SK-N-SH (cell line): ENCODE measurements at regions not wholly inside any gene's neighbourhood (a gene's known extent, or its start where the extent isn't known, plus 50 kb on each side); places are given as distances from the start of the nearest gene placed in this dataset.

Experiments used
- CTCF ChIA-PET: fragments of 300-600, 350-600 bp; formaldehyde crosslinking; extraction: SDS; loops from one replicate; lab custom pipeline; 2021; lab: Yijun Ruan, JAX
- POLR2A ChIA-PET: fragments of 350-600 bp; sonication (Branson Sonifier 250); formaldehyde crosslinking; extraction: SDS; loops from one replicate; lab custom pipeline; 2020; ENCODE audit warnings: antibody characterized with exemption, inconsistent platforms; lab: Yijun Ruan, JAX
- DNase-seq: peaks from one replicate; pipeline ENCODE4 v3.0.0; 2012
- H2AFZ ChIP-seq: fragments of 200-600 bp; sonication (generic); 2 replicates; pipeline ENCODE4 v1.8.1; 2016; ENCODE audit warnings: antibody characterized with exemption, mild to moderate bottlenecking, low read depth
- H3F3A ChIP-seq: fragments of 200-600 bp; sonication (generic); replicated peaks from 2 replicates; pipeline ENCODE3; 2016; ENCODE audit warnings: antibody characterized with exemption, mild to moderate bottlenecking; ENCODE audit not compliant: insufficient read depth
- H3K27ac ChIP-seq, 2 experiments: fragments of 200-500 bp in 1 of 2; fragments of 200-600 bp in 1 of 2; sonication (Bioruptor generic) in 1 of 2; sonication (generic), shearing (Covaris generic) in 1 of 2; 2 replicates each; pipeline versions ENCODE4 v1.5.1 to v1.6.1; 2014 to 2016; ENCODE audit warnings: low read depth in 2 of 2, inconsistent platforms in 1 of 2, low read length in 1 of 2, mild to moderate bottlenecking in 1 of 2, mixed read lengths in 1 of 2
- H3K27me3 ChIP-seq: fragments of 200-600 bp; sonication (generic), shearing (Covaris generic); 2 replicates; pipeline ENCODE4 v1.6.1; 2016; ENCODE audit warnings: mixed run types; ENCODE audit not compliant: insufficient read depth
- H3K36me3 ChIP-seq, 2 experiments: fragments of 200-500 bp in 1 of 2; fragments of 200-600 bp in 1 of 2; sonication (Bioruptor generic) in 1 of 2; sonication (generic) in 1 of 2; replicated peaks in 1 of 2; 2 replicates each; pipeline versions ENCODE3 to v1.5.1; 2014 to 2016; ENCODE audit warnings: low read length in 1 of 2, mild to moderate bottlenecking in 1 of 2; ENCODE audit not compliant: insufficient read depth in 2 of 2, control insufficient read depth in 1 of 2
- H3K4me1 ChIP-seq, 2 experiments: fragments of 200-500 bp in 1 of 2; fragments of 200-600 bp in 1 of 2; sonication (Bioruptor generic) in 1 of 2; sonication (generic), shearing (Covaris generic) in 1 of 2; 2 replicates each; pipeline versions ENCODE4 v1.5.1 to v1.6.1; 2014 to 2016; ENCODE audit warnings: low read depth in 1 of 2, low read length in 1 of 2, mixed run types in 1 of 2; ENCODE audit not compliant: insufficient read depth in 2 of 2, control insufficient read depth in 1 of 2
- H3K4me2 ChIP-seq: fragments of 200-600 bp; sonication (generic), shearing (Covaris generic); 2 replicates; pipeline ENCODE4 v1.6.1; 2017; ENCODE audit warnings: mixed run types
- H3K4me3 ChIP-seq, 2 experiments: fragments of 200-500 bp in 1 of 2; fragments of 200-600 bp in 1 of 2; sonication (Bioruptor generic) in 1 of 2; sonication (generic), shearing (Covaris generic) in 1 of 2; 2 replicates each; pipeline versions ENCODE4 v1.5.1 to v1.8.1; 2014 to 2016; ENCODE audit warnings: low read depth in 2 of 2, inconsistent platforms in 1 of 2, low read length in 1 of 2, mild to moderate bottlenecking in 1 of 2, mixed read lengths in 1 of 2, moderate library complexity in 1 of 2
- H3K79me2 ChIP-seq: fragments of 200-600 bp; sonication (generic); 2 replicates; pipeline ENCODE4 v1.8.1; 2017; ENCODE audit warnings: mild to moderate bottlenecking; ENCODE audit not compliant: insufficient read depth
- H3K9ac ChIP-seq: fragments of 200-600 bp; sonication (generic); 2 replicates; pipeline ENCODE4 v1.6.1; 2017; ENCODE audit warnings: mixed run types
- H3K9me2 ChIP-seq: fragments of 200-600 bp; sonication (generic); 2 replicates; pipeline ENCODE4 v1.6.1; 2017; ENCODE audit warnings: mixed run types
- H3K9me3 ChIP-seq: fragments of 200-600 bp; sonication (generic); 2 replicates; pipeline ENCODE4 v1.6.1; 2017; ENCODE audit warnings: mixed run types, mild to moderate bottlenecking, moderate library complexity
- H4K20me1 ChIP-seq: fragments of 200-600 bp; sonication (generic); 2 replicates; pipeline ENCODE4 v1.6.1; 2017; ENCODE audit warnings: mild to moderate bottlenecking, mixed run types; ENCODE audit not compliant: insufficient read depth
- CHD2 ChIP-seq: fragments of 150-350 bp; IDR thresholded peaks from 2 replicates; pipeline ENCODE4 v1.6.1; 2018; ENCODE audit warnings: low read length; ENCODE audit not compliant: partially characterized antibody
- EP300 ChIP-seq, 2 experiments: IDR thresholded peaks; 2 replicates each; pipeline versions ENCODE4 v1.4.0 to v1.6.1; 2012; ENCODE audit warnings: borderline replicate concordance in 1 of 2, low read depth in 1 of 2, low read length in 1 of 2
- EZH2phosphoT487 ChIP-seq: fragments of 200-600 bp; sonication (generic); IDR thresholded peaks from 2 replicates; pipeline ENCODE4 v1.6.1; 2017; ENCODE audit warnings: low read depth, mixed run types, mild to moderate bottlenecking, antibody characterized with exemption, moderate library complexity, borderline replicate concordance
- FOXJ3 ChIP-seq: sonication (generic); formaldehyde crosslinking; IDR thresholded peaks from 2 replicates; pipeline ENCODE4 v1.5.1; 2020; ENCODE audit warnings: mild to moderate bottlenecking, missing genetic modification reagents
- FOXM1 ChIP-seq: IDR thresholded peaks from 2 replicates; pipeline ENCODE4 v1.4.0; 2012; ENCODE audit warnings: low read depth, mild to moderate bottlenecking
- GABPA ChIP-seq: IDR thresholded peaks from 2 replicates; pipeline ENCODE4 v1.4.0; 2012; ENCODE audit warnings: low read depth, mild to moderate bottlenecking
- MEF2A ChIP-seq: IDR thresholded peaks from 2 replicates; pipeline ENCODE4 v1.4.0; 2012; ENCODE audit warnings: low read depth, borderline replicate concordance
- POLR2AphosphoS5 ChIP-seq: IDR thresholded peaks from 2 replicates; pipeline ENCODE4 v1.6.1; 2012; ENCODE audit warnings: low read depth, low read length
- RAD21 ChIP-seq: IDR thresholded peaks from 2 replicates; pipeline ENCODE4 v1.6.1; 2012; ENCODE audit warnings: mild to moderate bottlenecking, low read length
- RCOR1 ChIP-seq: fragments of 150-350 bp; IDR thresholded peaks from 2 replicates; pipeline ENCODE4 v1.6.1; 2017; ENCODE audit warnings: antibody characterized with exemption, low read length
- RFX5 ChIP-seq: IDR thresholded peaks from 2 replicates; pipeline ENCODE4 v1.6.1; 2012; ENCODE audit warnings: mild to moderate bottlenecking, improper control_type of control experiment, low read length
- SIN3A ChIP-seq: IDR thresholded peaks from 2 replicates; pipeline ENCODE4 v1.6.1; 2012; ENCODE audit warnings: low read depth, mild to moderate bottlenecking, low read length, moderate library complexity, borderline replicate concordance
- WGBS: methylation state at CpG from one replicate; pipeline ENCODE4 v1.1.6; 2017; ENCODE audit warnings: low lambda C conversion rate; 5-methylcytosine and 5-hydroxymethylcytosine counted together
- TF ChIP-seq, protein P1 (sequence below): fragments of 150-350 bp; IDR thresholded peaks from 2 replicates; pipeline ENCODE4 v1.6.1; 2017; ENCODE audit warnings: antibody characterized with exemption, low read length, low read depth, borderline replicate concordance
- TF ChIP-seq, protein P2 (sequence below): IDR thresholded peaks from 2 replicates; pipeline ENCODE4 v1.4.0; 2012; ENCODE audit warnings: low read depth, borderline replicate concordance
- TF ChIP-seq, protein P3 (sequence below): IDR thresholded peaks from 2 replicates; pipeline ENCODE4 v1.4.0; 2012; ENCODE audit warnings: low read depth, borderline replicate concordance
- TF ChIP-seq, protein P4 (sequence below): fragments of 150-350 bp; IDR thresholded peaks from 2 replicates; pipeline ENCODE4 v1.6.1; 2016; ENCODE audit warnings: mild to moderate bottlenecking, low read depth, low read length
- TF ChIP-seq, protein P5 (sequence below): IDR thresholded peaks from 2 replicates; pipeline ENCODE4 v1.4.0; 2012; ENCODE audit warnings: low read depth
- TF ChIP-seq, protein P6 (sequence below): fragments of 200-600 bp; sonication (generic); IDR thresholded peaks from 2 replicates; pipeline ENCODE4 v1.6.1; 2017; ENCODE audit warnings: antibody characterized with exemption, mild to moderate bottlenecking, moderate library complexity

DNA sequence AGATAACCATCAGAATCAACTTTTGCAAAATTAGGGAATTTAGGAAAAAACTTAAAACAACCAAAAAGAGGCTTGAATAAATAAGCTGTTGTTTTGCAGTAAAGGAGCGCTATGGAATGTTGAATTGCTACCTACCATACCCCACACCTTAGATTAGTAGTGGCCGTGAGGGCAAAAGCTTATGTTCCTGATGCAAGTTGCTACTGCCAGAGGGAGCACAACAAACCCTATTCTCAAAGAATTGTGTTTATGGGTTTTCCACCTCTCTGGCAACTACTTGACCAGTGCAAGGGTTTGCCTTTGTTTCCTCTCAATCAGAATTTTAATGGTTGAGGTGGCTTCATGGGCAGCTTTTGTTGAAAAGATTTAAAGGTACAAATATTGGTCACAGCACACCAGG lies 268.1 kb downstream of the LAS1L start:
- Histone ChIP-seq H3K4me2 (no peak overlapping the region), H4K20me1 (no peaks in the 10 kb centered on the region), H2AFZ (no peak overlapping the region), H3K36me3 (no peaks in the 10 kb centered on the region), H3K4me1 (no peaks in the 10 kb centered on the region), H3K9me3 (no peaks in the 10 kb centered on the region; the same call in 1 of the 2 replicates), H3K9me2 (no peaks in the 10 kb centered on the region; the same call in 1 of the 2 replicates), H3K27ac (no peak overlapping the region), H3K4me3 (no peak overlapping the region), H3K79me2 (no peaks in the 10 kb centered on the region), H3K27me3 (no peaks in the 10 kb centered on the region), H3K9ac (no peak overlapping the region)
- 2% methylated on average over 2 of the region's 2 CpGs for WGBS
- no peak for DNase-seq
- ChIA-PET CTCF (no interaction called here), POLR2A (no interaction called here)
- no peak for TF ChIP-seq EP300 (IDR thresholded peaks at IDR 0.05; ENCODE audit: borderline replicate concordance in 1 of 2, low read depth in 1 of 2, low read length in 1 of 2)
- TF ChIP-seq GABPA = no peak
- TF ChIP-seq EZH2phosphoT487 = no peak
- no peak for TF ChIP-seq SIN3A
- TF ChIP-seq FOXJ3 (CRISPR knock-in tag) = no peak
- TF ChIP-seq MEF2A = no peak
- TF ChIP-seq, all 33 proteins: peak for 0
- no peaks in the 10 kb centered on the region for H3F3A ChIP-seq

DNA sequence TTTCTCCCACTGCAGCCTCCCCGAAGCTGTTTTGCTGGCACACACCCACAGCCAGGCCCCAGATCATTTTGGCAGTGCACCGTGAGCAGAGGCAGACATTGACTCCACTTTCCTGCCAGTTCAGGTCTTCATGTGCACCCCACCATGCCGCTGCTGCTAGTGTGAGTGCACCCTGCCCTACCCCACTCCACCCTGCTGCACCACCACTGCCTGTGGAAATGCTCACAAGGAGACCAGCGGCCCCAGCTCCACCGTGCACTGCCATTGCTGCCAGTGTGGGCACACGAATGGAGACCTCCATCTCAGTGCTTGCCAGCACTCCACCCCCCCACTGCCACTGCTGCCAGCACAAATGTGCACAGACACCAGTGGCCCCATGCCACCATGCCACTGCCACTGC lies 277.6 kb upstream of the ZC4H2 start:
- no peaks in the 10 kb centered on the region for H3K27me3 ChIP-seq
- no peak overlapping the region for H3K4me3 ChIP-seq
- H3K36me3 ChIP-seq = no peaks in the 10 kb centered on the region
- ChIA-PET CTCF (no interaction called here), POLR2A (no interaction called here)
- no peak overlapping the region for H3K9ac ChIP-seq
- no peak for DNase-seq
- H3F3A ChIP-seq = no peaks in the 10 kb centered on the region
- H4K20me1 ChIP-seq = no peaks in the 10 kb centered on the region
- H2AFZ ChIP-seq = no peak overlapping the region
- H3K4me2 ChIP-seq = no peak overlapping the region
- 10% methylated on average over 6 of the region's 6 CpGs for whole genome bisulfite sequencing
- no peaks in the 10 kb centered on the region for H3K9me2 ChIP-seq
- H3K9me3 ChIP-seq = no peaks in the 10 kb centered on the region
- H3K79me2 ChIP-seq = no peaks in the 10 kb centered on the region
- H3K4me1 ChIP-seq = no peaks in the 10 kb centered on the region
- no peak overlapping the region for H3K27ac ChIP-seq
- TF ChIP-seq, protein P1, sequence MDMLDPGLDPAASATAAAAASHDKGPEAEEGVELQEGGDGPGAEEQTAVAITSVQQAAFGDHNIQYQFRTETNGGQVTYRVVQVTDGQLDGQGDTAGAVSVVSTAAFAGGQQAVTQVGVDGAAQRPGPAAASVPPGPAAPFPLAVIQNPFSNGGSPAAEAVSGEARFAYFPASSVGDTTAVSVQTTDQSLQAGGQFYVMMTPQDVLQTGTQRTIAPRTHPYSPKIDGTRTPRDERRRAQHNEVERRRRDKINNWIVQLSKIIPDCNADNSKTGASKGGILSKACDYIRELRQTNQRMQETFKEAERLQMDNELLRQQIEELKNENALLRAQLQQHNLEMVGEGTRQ = no peak
- TF ChIP-seq EP300 (IDR thresholded peaks at IDR 0.05; ENCODE audit: borderline replicate concordance in 1 of 2, low read depth in 1 of 2, low read length in 1 of 2) (no peak), RAD21 (no peak), FOXM1 (no peak), CHD2 (no peak), FOXJ3 (CRISPR knock-in tag) (no peak), RFX5 (no peak), RCOR1 (no peak), POLR2AphosphoS5 (no peak)
- TF ChIP-seq, protein P2, sequence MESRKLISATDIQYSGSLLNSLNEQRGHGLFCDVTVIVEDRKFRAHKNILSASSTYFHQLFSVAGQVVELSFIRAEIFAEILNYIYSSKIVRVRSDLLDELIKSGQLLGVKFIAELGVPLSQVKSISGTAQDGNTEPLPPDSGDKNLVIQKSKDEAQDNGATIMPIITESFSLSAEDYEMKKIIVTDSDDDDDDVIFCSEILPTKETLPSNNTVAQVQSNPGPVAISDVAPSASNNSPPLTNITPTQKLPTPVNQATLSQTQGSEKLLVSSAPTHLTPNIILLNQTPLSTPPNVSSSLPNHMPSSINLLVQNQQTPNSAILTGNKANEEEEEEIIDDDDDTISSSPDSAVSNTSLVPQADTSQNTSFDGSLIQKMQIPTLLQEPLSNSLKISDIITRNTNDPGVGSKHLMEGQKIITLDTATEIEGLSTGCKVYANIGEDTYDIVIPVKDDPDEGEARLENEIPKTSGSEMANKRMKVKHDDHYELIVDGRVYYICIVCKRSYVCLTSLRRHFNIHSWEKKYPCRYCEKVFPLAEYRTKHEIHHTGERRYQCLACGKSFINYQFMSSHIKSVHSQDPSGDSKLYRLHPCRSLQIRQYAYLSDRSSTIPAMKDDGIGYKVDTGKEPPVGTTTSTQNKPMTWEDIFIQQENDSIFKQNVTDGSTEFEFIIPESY = no peak
- TF ChIP-seq, protein P3, sequence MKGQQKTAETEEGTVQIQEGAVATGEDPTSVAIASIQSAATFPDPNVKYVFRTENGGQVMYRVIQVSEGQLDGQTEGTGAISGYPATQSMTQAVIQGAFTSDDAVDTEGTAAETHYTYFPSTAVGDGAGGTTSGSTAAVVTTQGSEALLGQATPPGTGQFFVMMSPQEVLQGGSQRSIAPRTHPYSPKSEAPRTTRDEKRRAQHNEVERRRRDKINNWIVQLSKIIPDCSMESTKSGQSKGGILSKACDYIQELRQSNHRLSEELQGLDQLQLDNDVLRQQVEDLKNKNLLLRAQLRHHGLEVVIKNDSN = no peak
- TF ChIP-seq, protein P4, sequence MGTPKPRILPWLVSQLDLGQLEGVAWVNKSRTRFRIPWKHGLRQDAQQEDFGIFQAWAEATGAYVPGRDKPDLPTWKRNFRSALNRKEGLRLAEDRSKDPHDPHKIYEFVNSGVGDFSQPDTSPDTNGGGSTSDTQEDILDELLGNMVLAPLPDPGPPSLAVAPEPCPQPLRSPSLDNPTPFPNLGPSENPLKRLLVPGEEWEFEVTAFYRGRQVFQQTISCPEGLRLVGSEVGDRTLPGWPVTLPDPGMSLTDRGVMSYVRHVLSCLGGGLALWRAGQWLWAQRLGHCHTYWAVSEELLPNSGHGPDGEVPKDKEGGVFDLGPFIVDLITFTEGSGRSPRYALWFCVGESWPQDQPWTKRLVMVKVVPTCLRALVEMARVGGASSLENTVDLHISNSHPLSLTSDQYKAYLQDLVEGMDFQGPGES = no peak
- TF ChIP-seq, protein P5, sequence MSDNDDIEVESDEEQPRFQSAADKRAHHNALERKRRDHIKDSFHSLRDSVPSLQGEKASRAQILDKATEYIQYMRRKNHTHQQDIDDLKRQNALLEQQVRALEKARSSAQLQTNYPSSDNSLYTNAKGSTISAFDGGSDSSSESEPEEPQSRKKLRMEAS = no peak
- TF ChIP-seq, protein P6, sequence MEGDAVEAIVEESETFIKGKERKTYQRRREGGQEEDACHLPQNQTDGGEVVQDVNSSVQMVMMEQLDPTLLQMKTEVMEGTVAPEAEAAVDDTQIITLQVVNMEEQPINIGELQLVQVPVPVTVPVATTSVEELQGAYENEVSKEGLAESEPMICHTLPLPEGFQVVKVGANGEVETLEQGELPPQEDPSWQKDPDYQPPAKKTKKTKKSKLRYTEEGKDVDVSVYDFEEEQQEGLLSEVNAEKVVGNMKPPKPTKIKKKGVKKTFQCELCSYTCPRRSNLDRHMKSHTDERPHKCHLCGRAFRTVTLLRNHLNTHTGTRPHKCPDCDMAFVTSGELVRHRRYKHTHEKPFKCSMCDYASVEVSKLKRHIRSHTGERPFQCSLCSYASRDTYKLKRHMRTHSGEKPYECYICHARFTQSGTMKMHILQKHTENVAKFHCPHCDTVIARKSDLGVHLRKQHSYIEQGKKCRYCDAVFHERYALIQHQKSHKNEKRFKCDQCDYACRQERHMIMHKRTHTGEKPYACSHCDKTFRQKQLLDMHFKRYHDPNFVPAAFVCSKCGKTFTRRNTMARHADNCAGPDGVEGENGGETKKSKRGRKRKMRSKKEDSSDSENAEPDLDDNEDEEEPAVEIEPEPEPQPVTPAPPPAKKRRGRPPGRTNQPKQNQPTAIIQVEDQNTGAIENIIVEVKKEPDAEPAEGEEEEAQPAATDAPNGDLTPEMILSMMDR = no peak
